ENCODE measurements at regions not wholly inside any gene's neighbourhood (a gene's known extent, or its start where the extent isn't known, plus 50 kb on each side); places are given as distances from the start of the nearest gene placed in this dataset.

DNA sequence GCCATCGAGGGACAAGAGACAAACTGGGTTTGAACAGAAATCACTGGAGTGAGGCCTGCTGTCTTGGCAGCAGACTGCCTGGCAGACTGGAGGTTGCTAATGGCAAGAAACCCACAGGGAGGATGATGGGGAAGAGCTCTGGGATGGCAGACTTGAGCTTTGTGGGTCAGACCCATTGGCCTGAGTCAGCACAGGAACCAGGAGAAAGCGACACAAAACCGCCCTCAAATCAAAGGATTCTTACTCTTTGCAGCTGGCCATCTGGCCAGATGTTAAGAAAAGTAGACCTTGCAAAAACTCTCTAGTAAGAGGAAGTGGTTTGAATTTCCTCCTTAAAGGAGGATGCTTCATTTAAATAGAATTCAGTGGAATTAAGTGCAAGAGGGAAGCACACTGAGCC lies 195.2 kb upstream of the JUN start:
- Histone ChIP-seq H3K4me1 (no peaks in the 10 kb centered on the region), H3K9me3 (no peaks in the 10 kb centered on the region), H3K27me3 (ENCODE audit: low read depth) (no peaks in the 10 kb centered on the region), H3K4me3 (no peak overlapping the region), H3K36me3 (replicated peaks) (no peaks in the 10 kb centered on the region)
- in situ Hi-C loops (cut with MboI; ENCODE audit: low sequenced_read_pairs): no loop called here
- no peak for DNase-seq (ENCODE audit: low spot score in 2 of 2)

DNA sequence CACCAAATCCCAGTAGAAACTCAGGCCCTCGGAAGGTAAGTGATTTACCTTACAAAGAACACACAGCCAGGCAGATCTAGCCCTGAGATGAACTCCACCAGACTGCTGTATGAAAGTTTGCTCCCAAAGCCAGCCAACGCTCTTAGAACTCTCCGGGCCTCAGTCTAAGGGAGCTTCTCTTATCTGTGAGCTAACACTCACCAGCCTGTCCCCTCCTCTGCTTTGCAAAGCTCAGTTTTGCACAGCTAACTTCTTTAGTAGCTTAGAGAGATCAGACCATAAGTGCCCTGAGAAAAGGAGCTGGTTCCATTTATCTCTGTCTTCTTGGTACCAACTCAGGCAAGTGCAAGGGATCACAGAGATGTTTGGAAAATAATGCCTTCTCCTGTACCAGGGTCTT lies 195.8 kb upstream of the JUN start:
- H3K9me3 ChIP-seq: no peaks in the 10 kb centered on the region
- no peaks in the 10 kb centered on the region for H3K36me3 ChIP-seq (replicated peaks)
- in situ Hi-C loops (cut with MboI; ENCODE audit: low sequenced_read_pairs): no loop called here
- no peaks in the 10 kb centered on the region for H3K4me1 ChIP-seq
- H3K4me3 ChIP-seq: no peak overlapping the region
- DNase-seq (ENCODE audit: low spot score in 2 of 2): no peak
- H3K27me3 ChIP-seq (ENCODE audit: low read depth): no peaks in the 10 kb centered on the region

DNA sequence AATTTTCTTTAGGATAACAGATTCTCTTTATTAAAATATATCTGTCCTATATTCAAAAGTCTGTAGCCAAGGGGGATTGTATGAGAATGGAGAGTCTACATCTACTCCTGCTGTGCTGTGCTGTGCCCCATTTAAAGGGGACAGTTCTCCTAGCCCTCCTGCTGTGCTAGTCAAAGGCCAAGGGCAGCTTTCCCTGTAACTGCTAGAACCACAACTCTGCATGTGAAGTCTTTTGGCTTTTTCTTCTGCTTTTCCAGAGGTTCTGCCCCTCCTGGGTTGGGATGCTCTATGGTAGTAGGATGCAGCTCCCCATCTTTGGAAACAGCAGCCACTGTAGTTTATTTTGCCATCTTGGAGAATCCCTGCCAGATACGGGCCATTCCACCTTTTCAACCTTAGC lies 197.5 kb upstream of the JUN start:
- in situ Hi-C loops (cut with MboI; ENCODE audit: low sequenced_read_pairs): no loop called here
- no peak for DNase-seq (ENCODE audit: low spot score in 2 of 2)
- no peaks in the 10 kb centered on the region for H3K4me1 ChIP-seq
- no peaks in the 10 kb centered on the region for H3K36me3 ChIP-seq (replicated peaks)
- H3K4me3 ChIP-seq: no peak overlapping the region
- H3K9me3 ChIP-seq: no peaks in the 10 kb centered on the region
- no peaks in the 10 kb centered on the region for H3K27me3 ChIP-seq (ENCODE audit: low read depth)

DNA sequence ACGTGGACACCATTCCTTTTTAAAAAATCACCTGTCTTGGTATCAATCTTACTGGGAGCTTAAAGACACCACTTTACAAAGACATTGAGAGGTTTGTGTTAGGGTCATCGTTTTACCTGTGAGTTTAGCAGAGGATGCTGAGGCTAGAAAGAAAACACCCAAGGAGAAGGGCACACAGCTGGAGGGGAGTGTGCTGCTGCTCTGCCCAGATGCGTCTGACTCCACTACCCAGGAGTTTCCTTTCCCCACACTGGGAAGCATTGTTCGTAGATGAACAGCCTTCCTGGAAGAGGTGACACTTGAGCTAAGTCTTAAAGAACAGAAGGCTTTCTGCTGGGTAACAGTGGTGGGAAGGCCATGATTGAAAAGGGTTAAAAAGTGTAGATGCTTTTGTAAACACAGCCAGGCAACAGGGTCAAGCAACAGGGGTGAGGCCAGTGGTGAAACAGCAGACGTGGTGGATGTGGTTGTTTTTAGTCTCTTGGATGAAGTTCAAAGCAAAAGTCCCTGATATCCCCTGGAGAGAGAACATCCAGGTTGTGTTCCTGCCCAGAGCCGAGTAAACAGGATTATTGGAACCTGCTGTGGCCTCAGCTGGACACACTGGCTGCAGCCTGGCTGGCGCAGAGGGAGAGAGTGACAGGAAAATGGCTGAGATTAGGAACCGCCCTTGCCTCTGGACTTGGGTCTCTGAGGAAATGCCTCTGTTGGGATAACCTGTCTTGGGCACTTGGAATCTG lies 198.6 kb upstream of the JUN start:
- Histone ChIP-seq H3K4me3 (no peak overlapping the region), H3K9me3 (no peaks in the 10 kb centered on the region), H3K4me1 (no peaks in the 10 kb centered on the region), H3K36me3 (replicated peaks) (no peaks in the 10 kb centered on the region), H3K27me3 (ENCODE audit: low read depth) (no peaks in the 10 kb centered on the region)
- no peak for DNase-seq (ENCODE audit: low spot score in 2 of 2)
- in situ Hi-C loops (cut with MboI; ENCODE audit: low sequenced_read_pairs): no loop called here

DNA sequence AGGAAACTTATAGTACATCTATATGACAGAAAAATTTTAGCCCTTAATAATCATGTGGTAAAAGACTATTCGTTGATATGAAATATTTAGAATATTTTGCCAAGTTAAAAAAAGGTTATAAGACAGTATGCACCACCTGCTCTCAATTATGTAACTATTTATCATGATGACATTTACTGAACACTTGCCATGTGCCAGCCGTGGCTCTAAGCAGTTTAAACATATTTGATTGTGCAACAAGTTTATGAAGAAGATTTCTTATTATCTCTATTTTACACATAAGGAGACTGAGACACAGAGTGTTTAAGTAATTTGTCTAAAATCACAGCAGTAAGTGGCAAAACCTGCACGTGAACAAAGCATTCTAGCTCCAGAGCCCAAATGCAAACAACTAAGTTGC lies 199.3 kb upstream of the JUN start:
- Histone ChIP-seq H3K4me1 (no peaks in the 10 kb centered on the region), H3K36me3 (replicated peaks) (no peaks in the 10 kb centered on the region), H3K4me3 (no peak overlapping the region), H3K9me3 (no peaks in the 10 kb centered on the region), H3K27me3 (ENCODE audit: low read depth) (no peaks in the 10 kb centered on the region)
- in situ Hi-C loops (cut with MboI; ENCODE audit: low sequenced_read_pairs): no loop called here
- DNase-seq (ENCODE audit: low spot score in 2 of 2): no peak

DNA sequence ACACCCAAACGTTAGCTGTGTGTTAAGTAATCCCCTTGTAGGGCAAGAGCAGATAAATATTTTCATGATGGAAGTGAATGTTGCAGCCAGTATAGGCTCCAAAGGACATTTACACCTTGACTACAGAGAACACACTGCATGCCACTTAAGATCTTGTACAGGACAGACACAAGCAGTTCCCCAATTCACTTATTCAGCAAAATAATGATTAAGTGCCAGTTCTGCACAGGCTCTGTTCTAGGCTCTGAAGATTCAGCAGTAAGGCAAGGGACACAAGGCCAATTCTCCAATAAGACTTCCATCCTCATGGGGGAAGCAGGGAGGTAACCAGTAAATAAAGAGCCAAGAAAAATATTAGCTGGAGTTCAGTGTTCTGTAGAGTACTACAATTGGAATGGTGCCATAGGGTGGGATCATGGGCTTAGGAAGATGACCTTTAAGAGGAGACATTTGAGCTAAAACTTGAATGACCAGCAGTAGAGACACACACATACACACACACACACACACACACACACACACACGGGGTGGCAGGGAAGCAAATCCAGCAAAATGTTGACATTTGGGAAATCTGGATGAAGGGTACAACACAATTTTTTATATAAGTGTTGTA lies 199.9 kb upstream of the JUN start:
- H3K36me3 ChIP-seq (replicated peaks): no peaks in the 10 kb centered on the region

DNA sequence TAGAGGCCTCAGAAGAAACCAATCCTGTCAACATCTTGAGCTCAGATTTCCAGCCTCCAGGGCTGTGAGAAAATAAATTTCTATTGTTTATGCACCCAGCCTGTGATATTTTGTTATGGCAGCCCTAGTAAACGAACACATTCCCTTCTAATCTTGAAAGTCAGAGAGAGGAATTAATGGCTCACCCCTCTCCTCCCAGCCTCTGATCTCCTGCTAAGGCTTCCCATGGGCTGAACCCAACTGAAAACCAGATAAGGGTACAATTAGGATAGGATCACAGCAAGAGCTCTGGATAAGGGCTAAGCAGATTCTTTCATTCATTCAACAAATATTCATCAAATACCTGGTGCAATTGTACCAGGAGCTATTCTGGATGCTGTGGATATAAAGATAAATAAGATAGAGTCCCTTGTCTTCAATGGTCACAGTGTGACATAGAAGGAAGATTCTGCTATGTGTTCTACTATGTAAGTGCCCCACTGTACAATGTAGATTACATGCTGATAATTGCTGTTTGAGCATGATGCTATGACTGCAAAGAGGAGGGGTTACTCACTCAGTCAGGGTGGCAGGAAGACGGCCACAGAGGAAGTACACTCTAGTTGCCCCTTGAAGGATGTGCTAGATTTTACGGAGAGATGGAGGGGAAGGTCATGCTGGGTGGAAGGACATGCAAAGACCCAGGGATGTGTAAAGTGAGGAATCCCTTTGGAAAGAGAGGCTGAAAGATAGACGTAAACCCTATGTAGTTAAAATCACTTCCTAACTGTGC lies 203.3 kb upstream of the JUN start:
- in situ Hi-C loops (cut with MboI; ENCODE audit: low sequenced_read_pairs): no loop called here
- no peaks in the 10 kb centered on the region for H3K27me3 ChIP-seq (ENCODE audit: low read depth)
- no peaks in the 10 kb centered on the region for H3K4me1 ChIP-seq
- H3K4me3 ChIP-seq: no peak overlapping the region
- DNase-seq (ENCODE audit: low spot score in 2 of 2): no peak
- H3K36me3 ChIP-seq (replicated peaks): no peaks in the 10 kb centered on the region
- no peaks in the 10 kb centered on the region for H3K9me3 ChIP-seq

More for the DNA sequence above, 199.9 kb upstream of the JUN start:
- no peak for DNase-seq (ENCODE audit: low spot score in 2 of 2)
- Histone ChIP-seq H3K4me1 (no peaks in the 10 kb centered on the region), H3K4me3 (no peak overlapping the region), H3K27me3 (ENCODE audit: low read depth) (no peaks in the 10 kb centered on the region), H3K9me3 (no peaks in the 10 kb centered on the region)
- in situ Hi-C loops (cut with MboI; ENCODE audit: low sequenced_read_pairs): no loop called here

DNA sequence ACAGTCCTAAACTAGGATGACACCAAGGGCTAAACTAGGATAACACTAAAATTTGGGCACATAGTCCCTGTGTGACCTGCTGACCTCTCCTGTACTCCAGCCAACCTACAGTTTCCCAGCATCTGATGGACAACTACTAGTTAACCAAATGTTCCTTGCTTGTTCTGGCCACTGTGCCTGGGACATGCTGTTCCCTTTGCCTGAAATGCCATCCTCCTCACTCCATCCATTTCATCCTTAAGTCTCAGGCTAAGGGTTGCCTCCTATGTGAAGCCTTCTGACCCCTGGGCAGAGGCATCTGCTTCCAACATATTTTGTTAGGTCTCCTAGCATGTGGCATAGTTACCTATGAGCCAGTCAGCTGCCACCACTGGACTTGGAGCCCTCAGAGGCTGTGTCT lies 204.9 kb upstream of the JUN start:
- H3K36me3 ChIP-seq (replicated peaks): no peaks in the 10 kb centered on the region
- in situ Hi-C loops (cut with MboI; ENCODE audit: low sequenced_read_pairs): no loop called here
- H3K4me1 ChIP-seq: no peaks in the 10 kb centered on the region
- no peak for DNase-seq (ENCODE audit: low spot score in 2 of 2)
- no peak overlapping the region for H3K4me3 ChIP-seq
- no peaks in the 10 kb centered on the region for H3K9me3 ChIP-seq
- no peaks in the 10 kb centered on the region for H3K27me3 ChIP-seq (ENCODE audit: low read depth)

DNA sequence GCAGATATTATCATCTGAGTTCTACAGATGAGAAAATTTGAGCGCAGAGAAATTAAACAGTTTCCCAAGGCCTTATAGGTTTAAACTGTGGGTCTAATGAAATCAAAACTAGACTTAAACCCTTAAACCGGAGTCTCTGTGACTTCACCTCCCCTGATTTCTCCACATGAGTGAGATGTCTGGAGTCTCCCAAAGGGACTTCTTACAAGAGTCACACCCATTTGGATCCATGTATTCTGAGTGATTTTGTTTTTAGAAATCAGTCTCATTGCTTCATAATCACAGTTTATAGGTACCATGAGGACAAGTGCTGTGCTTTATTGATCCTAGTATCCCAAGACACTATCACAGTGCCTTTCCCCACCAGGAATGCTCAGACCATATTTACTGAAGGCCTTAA lies 206.0 kb upstream of the JUN start:
- in situ Hi-C loops (cut with MboI; ENCODE audit: low sequenced_read_pairs): no loop called here
- H3K27me3 ChIP-seq (ENCODE audit: low read depth): no peaks in the 10 kb centered on the region
- H3K4me1 ChIP-seq: no peaks in the 10 kb centered on the region
- no peaks in the 10 kb centered on the region for H3K9me3 ChIP-seq
- H3K4me3 ChIP-seq: no peak overlapping the region
- DNase-seq (ENCODE audit: low spot score in 2 of 2): no peak
- no peaks in the 10 kb centered on the region for H3K36me3 ChIP-seq (replicated peaks)

DNA sequence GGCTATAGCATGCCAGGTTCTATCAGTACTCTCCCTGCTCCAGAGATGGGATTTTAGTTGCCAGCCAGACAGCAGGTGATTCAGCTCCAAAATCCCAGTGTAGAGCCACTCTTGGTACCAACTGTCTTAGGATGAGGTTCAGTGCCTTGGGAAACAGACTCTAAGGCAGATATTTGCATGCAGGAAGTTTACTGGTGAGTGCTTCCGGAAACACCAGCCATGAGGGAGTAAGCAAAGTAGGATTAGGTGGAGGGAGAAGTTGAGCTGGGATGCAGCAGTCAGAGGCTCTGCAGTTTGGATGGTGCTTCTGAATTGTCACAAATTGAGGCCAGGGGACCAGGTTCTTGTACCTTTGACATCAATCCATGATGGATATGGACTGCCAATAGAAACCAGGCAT lies 207.5 kb upstream of the JUN start:
- DNase-seq (ENCODE audit: low spot score in 2 of 2): no peak
- Histone ChIP-seq H3K9me3 (no peaks in the 10 kb centered on the region), H3K36me3 (replicated peaks) (no peaks in the 10 kb centered on the region), H3K27me3 (ENCODE audit: low read depth) (no peaks in the 10 kb centered on the region), H3K4me3 (no peak overlapping the region), H3K4me1 (no peaks in the 10 kb centered on the region)
- in situ Hi-C loops (cut with MboI; ENCODE audit: low sequenced_read_pairs): no loop called here

DNA sequence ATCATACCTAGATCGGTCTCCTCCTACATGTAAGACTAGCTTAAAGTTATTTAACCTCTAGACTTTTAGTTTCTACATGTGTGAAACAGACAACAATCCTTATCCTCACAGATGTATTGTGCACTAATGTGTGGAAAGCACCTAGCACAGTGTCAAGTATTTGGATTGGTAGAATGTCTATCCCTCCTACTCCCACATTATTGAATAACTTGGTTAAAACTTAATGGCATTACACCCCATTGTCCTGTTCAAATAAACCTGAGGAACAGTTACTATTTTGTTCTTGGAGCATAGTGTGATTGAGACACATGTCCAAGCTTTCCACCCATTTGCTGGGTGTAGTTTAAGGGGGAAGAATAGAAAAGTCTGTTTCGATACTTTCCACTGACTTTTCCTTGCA lies 208.8 kb upstream of the JUN start:
- H3K9me3 ChIP-seq: no peaks in the 10 kb centered on the region
- no peak overlapping the region for H3K4me3 ChIP-seq
- no peak for DNase-seq (ENCODE audit: low spot score in 2 of 2)
- H3K4me1 ChIP-seq: no peaks in the 10 kb centered on the region
- no peaks in the 10 kb centered on the region for H3K36me3 ChIP-seq (replicated peaks)
- H3K27me3 ChIP-seq (ENCODE audit: low read depth): no peaks in the 10 kb centered on the region
- in situ Hi-C loops (cut with MboI; ENCODE audit: low sequenced_read_pairs): no loop called here

DNA sequence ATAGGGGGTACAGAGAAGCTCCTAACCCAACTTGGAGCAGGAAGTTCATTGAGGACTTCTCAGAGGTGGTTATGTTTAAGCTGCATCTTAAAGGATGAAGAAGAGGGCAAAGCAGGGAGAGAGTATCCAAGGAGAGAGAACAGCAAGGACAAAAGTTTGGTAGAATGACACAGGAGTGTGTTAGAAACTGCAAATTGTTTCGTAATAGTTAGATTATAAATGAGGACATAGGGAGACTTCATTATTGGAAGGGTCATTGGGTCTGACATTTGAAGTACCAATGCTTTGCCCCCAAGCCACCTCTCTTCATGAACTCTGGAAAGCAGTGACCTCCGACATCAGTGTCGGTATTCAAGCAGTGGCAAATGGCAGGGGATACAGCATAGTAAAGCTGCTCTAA lies 209.6 kb upstream of the JUN start:
- DNase-seq (ENCODE audit: low spot score in 2 of 2): no peak
- Histone ChIP-seq H3K4me3 (no peak overlapping the region), H3K9me3 (no peaks in the 10 kb centered on the region), H3K36me3 (replicated peaks) (no peaks in the 10 kb centered on the region), H3K27me3 (ENCODE audit: low read depth) (no peaks in the 10 kb centered on the region), H3K4me1 (no peaks in the 10 kb centered on the region)
- in situ Hi-C loops (cut with MboI; ENCODE audit: low sequenced_read_pairs): no loop called here

DNA sequence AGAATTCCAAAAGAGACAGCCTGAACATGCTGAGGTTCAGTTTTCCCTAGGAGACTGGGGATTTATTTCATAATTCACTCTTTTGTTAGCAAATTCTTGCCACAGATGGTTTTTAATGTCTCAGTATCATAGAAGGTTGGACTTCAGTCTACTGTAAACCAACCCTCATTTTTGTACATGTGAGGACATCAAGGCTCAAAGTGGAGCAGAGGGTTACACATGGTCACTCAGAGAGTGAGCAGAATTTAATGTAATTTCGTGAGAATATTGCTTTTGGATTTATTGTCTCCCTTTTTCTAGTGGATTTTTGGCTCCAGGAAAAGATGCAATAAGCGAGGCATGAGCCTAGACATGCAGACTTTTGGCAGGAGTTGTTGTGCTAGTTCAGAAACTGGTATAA lies 210.8 kb upstream of the JUN start:
- no peak for DNase-seq (ENCODE audit: low spot score in 2 of 2)
- H3K4me3 ChIP-seq: no peak overlapping the region
- no peaks in the 10 kb centered on the region for H3K27me3 ChIP-seq (ENCODE audit: low read depth)
- H3K9me3 ChIP-seq: no peaks in the 10 kb centered on the region
- no peaks in the 10 kb centered on the region for H3K36me3 ChIP-seq (replicated peaks)
- in situ Hi-C loops (cut with MboI; ENCODE audit: low sequenced_read_pairs): no loop called here
- H3K4me1 ChIP-seq: no peaks in the 10 kb centered on the region

DNA sequence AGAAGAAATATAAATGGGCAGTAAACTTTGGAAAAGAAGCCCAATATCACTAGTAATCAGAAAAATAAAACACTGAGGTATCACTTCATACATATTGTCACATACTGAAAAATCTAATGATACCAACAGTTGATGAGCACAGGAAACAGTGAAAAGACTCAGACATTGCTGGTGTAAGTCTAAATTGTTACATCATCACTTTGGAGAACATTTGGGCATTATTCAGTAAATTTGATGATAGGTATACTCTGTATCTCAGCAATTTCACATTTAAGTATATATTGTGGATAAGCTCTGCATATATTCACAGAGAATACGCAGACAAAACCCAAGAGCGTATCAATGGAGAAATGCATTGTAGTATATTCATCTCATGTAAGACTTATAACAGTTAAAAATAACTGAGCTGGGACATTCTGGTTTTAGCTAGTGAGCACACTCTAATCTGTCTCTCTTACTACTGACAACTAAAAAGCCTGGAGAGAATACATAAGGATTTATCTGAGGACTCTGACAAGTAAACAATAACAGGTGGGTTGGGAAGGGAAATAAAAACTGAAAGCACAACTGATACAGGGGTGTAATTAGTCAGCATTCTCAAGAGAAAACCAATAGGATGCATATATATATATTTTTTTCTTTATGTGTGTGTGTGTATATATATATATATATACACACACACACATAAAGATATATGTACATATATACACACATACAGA lies 212.7 kb upstream of the JUN start:
- Histone ChIP-seq H3K27me3 (ENCODE audit: low read depth) (no peaks in the 10 kb centered on the region), H3K36me3 (replicated peaks) (no peaks in the 10 kb centered on the region), H3K9me3 (no peaks in the 10 kb centered on the region), H3K4me1 (no peaks in the 10 kb centered on the region), H3K4me3 (no peak overlapping the region)
- in situ Hi-C loops (cut with MboI; ENCODE audit: low sequenced_read_pairs): no loop called here
- DNase-seq (ENCODE audit: low spot score in 2 of 2): no peak
